ENCODE measurements at regions not wholly inside any gene's neighbourhood (a gene's known extent, or its start where the extent isn't known, plus 50 kb on each side); places are given as distances from the start of the nearest gene placed in this dataset.
"Not testable (repeated sequence)": the region's sequence is repeated elsewhere in the genome, so short reads cannot be mapped to it uniquely, and the experiment has no call there.

DNA sequence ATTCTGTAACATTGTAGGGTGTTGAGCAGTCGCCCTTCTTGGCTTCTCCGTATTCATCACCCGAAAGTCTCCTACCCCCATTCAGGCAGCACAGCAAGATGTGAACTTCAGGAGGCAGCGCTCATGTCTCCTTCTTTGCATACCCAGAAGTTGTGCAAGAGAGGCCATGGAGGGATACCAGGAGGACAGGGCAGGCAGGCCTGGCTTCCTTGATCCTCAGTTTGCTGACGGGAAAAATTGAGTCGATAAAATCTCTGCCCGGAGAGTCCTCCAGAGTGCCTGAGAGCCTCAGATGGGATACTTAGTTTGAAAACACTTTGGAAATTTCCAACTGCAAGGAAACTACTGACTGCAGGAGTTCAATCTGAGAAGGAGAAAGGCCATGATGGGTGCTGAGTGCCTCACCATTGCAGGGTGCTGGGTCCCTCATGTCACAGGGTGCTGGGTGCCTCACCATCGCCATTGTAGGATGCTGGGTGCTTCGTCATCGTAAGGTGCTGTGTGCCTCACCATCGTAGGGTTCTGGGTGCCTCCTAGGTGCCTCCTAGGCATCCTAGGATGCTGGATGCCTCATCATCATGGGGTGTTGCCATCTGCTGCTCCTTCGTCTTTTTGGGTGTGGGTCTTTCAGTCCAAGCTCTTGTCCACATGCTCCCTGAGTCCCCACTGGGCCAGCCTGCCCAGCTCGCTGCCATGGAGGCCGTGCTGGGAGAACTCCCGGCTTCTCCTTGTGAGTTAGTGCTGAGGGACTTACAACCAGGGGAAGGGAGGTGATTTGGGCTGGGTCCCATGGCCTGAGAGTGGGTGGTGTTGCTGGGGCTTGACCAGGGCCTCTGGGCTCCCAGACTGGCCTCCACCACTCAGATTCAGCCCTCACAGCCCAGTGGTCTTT is 162.4 kb downstream of the DDX1 start:
- no peak for DNase-seq

DNA sequence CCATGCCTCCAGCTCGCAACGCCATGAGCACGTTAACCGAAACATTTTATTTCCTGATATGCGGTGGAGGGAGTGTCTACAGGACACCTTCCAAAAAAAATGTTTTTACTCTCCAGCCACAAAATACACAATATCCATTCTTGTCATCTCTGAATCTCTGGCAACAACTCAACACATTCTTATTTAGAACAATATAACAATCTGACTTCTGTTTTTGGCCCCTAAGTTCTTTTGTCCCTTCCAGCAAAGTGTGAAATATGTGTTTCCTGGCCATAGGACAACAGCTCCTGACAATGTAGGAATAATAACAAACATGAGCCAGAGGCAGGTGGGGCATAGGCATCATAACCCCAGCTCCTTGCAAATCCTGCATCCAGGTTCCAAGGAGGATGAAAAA is 163.0 kb downstream of the DDX1 start:
- no peak for DNase-seq

DNA sequence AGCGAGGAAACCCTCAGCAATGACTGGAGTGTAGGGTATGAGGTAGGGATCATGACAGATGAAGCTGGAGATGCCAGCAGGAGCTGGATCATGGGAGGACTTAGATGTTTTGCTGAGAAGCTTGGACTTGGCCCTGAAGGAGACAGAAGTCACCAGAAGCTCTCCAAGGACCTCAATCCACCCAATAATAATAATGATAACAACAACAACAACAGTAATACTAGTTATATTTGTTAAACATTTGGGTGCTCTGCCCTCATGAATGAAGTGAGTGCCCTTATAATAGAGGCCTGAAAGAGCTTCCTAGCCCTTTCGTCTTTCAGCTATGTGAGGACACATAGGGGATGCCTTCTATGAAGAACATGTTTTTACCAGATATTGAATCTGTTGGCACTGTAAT is 163.9 kb downstream of the DDX1 start:
- no peak for DNase-seq

DNA sequence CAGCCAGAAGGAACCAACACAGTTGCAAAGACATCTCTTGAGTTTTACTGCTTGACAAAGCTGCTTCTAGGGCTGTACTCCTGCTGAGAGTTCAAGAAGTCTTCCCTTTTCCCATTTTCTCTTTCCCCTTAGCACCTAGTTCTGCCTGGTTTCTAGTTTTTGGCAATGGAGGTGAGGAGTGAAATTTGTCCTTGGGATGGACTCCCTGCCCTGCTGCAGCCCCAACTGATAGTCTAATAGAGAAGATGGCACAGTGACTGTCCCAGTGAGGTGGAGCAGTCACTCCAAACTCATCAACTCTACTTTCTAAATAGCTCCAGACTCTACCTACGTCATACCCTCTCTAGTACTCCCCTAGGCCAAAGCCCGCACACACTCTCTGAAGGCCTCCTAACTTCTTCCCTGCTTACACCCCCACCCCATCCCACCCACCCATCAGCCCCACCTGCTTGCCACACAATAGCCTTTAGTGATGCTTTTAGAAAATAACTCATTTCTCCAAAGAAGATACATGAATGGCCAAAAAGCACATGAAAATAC is 164.4 kb downstream of the DDX1 start:
- no peak for DNase-seq

DNA sequence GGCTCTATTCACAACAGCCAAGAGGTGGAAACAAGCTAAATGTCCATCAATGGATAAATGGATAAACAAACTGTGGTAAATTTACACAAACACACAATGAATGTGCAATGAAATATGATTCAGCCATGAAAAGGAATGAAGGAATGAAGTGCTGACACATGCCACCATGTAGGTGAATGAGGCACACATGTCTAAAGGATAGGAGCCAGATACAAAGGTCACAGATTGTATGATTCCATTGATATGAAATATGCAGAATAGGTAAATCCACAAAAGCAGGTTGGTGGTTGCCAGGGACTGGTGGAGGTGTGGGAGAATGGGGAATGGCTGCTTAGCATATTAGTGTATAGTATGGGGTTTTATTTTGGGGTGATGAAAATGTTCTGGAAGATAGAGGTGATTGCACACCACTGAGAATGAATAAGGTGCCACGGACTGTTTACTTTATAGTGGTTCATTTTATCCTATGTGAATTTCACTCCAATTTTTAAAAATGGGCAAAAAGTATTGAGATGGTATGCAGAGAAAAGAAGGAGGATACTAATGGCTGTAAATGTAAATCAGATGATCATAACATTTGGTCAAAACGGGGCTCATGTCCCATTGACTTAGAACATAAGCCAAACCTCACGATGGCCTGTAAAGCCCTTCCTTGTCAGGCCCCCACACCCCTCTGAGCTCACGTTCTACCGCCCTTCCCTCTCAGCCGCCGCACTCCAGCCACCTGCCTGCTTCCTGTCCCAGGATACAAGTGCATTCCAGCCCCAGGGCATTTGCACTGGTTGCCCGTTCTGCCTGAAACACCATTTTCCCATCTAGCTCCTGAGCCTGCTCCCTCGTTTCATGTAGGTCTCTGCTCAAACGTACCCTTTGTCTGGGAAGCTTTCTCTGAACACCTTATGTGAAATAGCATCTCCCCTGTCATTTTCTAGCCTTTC is 165.5 kb downstream of the DDX1 start:
- DNase-seq, result no peak

DNA sequence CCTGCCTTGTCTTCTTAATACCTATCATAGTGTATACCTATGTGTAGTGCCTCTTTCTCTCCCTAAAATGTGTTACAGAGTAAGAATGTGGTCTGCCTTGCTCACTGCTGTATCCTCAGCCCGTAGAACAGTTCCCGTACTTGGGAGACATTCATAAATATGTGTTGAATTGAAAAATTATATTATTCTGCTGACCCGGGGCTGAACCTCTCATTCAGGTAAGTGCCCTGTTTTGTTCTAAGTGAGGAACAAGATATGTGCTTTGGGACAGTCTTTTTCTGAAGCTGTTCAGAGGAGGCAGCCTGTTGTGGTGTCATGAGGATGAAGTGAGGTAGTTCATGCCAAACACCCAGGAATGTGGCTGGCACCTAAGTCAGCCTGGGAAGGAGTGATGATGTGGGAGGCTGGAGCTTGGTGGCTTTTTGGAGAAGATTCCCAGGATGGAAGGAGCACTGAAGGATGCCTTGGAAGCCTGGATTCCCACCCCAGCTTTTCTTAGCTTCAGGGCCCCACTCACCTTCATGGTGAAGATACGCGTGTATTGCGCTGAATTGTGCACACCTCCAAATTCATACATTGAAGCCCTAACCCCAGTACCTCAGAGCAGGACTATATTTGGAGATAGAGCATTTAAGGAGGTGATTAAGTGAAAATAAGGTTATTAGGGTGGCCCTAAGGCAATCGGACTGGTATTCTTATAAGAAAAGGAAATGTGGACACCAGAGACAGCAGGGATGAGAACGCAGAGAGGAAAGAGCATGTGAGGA is 166.3 kb downstream of the DDX1 start:
- DNase-seq, result no peak

DNA sequence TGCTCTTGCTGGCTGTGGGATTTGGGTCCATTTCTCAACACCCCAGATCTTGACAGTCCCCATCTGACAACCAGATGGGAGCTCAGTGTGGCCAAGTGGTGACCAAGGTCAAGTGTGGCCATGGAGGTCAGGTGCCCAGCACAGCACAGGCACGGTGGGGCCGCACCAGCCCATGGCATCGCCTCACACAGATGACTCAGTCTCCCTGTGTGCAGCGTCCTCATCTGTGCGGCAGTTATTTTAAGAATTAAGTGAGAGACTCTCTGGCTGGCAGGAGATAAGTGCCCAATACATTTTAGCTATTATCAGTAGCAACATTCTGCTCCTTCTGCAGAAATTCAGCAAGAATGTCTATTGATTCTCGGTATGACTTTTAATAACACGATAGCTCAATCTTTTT is 167.2 kb downstream of the DDX1 start:
- peak; percentile 72 for DNase-seq

DNA sequence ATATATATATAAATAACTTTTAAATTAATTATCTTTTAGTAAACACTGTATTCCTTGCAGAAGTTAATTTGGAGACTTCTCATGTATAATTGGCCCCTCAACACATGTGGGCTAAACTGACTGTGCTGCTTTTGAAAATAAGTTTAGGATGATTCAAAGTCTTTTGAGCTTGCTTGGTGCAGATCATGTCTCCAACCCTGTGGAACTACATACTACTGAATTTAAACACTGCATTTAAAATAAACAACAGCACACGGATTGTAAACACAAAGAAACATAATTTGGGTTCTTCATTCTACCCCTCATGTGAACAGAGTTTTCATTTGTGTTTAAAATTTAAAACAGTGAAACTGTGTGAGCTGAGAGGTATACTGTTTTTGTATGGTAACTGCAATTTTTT is 167.7 kb downstream of the DDX1 start:
- no peak for DNase-seq

DNA sequence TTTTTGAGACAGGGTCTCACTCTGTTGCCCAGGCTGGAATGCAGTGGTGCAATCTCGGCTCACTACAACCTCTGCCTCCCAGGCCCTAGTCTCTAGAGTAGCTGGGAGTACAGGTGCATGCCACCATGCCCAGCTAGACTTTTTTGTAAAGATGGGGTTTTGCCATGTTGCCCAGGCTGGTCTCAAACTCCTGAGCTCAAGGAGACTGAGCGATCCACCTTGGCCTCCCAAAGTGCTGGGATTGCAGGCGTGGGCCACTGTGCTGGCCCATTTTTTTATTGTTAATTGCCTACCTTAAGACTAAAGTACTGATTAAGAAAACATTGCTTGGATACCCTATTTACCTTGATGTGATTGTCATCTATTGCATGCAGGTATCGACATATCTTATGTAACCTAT is 168.1 kb downstream of the DDX1 start:
- not testable (repeated sequence) for DNase-seq

DNA sequence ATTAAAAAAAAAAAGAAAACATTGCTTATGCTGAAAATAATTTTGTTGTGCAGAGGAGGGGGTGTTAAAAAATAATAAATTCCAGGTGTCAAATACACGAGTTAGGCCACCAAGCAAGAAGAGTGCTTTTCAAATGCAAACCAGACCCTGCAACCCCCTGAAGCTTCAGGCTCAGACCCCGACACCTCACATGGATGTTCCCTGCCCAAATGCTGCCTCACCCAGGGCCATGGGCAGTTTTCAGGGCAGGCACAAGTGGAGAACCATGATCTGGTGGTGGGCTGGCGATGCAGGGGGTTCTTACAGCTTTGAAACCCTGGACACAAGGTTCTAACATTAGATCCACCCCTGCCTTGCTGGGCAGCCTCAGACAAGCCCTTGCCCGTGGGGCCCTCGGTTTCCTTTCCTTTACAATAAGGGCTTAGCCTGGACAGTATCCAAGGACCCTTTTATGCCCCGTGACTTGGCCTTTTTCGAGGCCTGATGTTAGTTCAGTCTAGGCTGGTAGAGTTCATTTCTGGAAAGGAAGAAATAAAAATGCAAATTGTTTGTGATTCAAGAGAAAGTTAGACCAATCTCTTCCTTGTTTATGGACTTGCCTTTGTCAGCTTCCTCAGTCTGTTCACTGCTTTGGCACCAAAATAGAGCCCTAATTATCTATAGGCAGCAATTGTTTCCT is 168.7 kb downstream of the DDX1 start:
- DNase-seq, result peak; percentile 54

DNA sequence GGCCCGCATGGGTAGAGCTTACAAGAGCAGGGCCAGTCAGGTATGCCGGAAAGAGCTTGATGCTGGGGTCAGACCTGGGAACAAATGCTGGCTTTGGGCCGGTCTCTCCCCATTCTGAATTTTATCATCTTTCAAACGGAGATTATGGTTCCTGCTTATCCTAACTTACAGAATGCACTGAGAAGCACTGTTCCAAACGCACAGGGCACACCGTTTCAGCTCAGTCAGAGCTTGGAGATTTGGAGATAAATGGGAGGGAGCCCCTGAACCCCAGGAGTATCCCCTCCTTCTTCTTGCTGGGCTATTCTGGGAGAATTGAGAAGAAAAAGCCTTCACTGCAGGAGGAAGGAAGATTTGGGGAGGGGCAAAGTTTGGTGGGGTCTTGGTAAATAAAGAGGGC is 169.4 kb downstream of the DDX1 start:
- DNase-seq, result no peak

DNA sequence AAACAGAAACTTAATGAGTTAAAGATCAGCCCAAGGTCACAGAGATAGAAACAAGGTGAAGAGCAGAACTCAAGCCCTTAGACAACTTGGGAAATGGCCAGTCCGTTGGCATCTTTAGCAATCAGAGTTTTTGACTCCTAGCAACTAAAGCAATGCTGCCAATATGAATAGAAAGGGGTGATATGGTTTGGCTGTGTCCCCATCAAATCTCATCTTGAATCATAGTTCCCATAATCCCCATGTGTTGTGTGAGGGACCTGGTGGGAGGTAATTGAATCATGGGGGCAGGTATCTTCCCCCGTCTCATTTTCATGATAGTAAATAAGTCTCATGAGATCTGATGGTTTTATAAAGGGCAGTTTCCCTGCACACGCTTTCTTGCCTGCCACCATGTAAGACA is 170.2 kb downstream of the DDX1 start:
- DNase-seq, result no peak

DNA sequence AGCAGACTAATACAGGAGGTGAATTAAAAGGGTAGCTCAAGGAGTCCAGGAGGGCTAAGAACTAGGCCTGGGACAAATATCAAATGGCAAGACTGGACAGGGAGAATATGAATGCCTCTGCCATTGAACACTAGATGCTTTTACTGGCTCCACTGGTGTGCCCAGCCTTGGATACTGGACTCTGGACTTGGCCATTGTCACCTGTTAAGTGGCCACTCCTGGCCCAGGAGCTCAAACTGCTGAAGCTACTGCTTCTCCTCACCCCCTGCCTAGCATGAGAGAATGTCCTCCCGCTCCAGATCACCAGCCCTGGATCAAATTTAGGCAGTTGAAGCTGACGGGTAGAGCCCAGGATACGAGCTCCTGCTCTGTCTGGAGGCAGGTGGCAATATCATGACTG is 170.8 kb downstream of the DDX1 start:
- no peak for DNase-seq

DNA sequence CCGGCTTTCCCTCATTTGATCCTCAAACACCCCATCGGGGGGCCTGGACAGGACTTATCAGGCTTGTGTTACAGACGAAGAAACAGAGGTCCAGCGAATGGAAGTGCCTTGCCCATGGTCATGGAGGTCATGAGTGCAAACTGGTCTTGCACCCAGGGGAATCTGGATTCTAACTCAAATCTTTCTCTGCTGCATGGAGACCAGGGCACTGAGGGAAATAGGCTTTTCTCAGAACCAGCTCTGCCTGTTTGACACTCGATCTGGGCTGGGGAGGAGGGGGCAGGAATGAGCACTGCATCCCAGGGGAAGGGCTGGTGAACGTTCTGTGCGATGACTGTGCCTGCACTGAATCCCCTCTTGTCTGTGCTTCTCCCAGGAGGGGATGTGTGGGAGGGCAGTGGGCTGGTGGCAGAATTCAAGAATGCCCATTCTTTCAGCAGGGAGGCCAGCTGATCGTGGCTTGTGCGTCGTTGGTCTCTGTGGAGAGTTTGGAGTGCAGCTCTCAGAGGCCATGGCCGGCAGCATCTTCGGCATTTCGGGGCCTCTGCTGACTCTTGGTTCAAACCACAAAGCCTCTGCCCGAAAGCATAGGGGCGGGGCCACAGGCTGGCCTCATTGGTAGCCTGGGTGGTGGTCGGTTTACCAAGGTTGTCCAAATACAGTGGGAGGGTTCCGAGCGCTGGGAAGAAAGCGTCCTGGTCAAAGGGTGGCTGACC is 171.6 kb downstream of the DDX1 start:
- DNase-seq, result no peak

DNA sequence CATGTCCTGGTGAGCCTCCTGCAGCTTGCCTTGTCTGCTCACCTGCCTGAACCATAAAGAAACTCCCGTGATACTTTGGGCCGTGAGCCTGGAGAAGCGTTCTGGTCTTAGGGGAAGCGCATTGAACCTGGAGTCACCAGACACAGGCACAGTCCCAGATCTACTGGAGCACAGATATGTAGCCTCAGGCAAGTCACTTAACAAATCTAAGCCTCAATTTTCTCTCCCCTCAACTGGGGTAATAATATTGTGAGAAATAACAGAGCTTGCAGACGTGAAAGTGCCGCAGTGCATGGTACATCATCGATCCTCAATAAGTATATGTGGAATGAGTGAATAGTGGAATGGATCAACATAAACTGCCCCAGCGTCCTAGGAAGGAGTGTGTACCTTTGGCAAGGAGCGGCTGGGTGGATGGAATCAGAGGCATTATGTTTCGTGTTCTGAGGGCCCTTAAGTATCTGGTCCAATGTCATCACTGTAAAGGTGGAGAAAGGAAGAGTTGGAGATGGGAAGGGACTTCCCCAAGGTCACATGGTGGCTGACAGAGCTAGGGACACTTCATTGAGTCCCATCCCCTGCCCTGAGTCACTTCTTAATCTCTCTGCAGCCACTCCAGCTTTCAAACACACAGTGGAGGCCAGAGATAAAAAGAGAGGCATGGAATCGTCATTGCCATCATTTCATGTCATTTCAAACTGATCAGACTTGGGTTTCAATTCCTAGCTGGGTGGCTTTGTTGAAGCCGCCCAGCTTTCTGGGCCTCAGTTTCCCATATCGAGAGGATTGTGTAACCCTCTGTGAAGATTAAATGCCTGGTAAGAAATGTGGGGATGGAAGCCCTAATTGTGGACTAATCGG is 172.4 kb downstream of the DDX1 start:
- peak; percentile 55 for DNase-seq

DNA sequence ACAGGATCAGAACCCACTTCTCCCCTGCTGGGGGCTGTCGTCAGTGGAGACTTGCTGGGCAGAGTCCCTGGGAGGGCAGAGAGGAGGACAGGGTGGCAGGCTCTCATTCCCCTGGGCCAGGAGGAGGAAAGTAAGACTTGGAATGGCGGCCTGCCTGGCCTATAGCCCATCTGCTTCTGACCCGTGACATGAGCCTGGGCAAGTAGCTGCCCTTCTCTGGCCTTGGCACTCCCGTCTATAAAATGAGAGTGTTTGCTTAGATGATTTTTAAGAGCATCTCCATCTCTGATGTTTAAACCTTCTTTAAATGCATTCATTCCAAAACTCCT is 173.0 kb downstream of the DDX1 start:
- DNase-seq, result no peak

DNA sequence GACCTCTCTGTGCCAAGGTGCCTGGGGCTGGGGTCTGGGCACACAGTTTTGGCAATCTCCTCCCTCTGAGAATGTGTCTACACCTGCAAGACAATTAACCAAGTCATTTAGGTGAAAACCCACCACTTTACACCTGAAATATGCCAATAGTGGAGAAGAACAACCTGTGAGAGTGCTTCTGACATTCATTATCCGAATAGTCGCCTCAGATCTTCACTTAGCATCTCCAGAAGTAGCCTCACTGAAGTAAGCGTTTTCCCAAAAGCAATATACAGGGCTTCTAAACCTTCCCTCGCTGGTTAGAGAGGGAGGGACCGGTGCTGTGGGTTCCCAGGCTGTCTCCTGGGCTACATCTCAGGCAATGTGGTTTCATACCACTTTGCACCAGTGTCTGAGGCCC is 173.5 kb downstream of the DDX1 start:
- DNase-seq, result no peak

DNA sequence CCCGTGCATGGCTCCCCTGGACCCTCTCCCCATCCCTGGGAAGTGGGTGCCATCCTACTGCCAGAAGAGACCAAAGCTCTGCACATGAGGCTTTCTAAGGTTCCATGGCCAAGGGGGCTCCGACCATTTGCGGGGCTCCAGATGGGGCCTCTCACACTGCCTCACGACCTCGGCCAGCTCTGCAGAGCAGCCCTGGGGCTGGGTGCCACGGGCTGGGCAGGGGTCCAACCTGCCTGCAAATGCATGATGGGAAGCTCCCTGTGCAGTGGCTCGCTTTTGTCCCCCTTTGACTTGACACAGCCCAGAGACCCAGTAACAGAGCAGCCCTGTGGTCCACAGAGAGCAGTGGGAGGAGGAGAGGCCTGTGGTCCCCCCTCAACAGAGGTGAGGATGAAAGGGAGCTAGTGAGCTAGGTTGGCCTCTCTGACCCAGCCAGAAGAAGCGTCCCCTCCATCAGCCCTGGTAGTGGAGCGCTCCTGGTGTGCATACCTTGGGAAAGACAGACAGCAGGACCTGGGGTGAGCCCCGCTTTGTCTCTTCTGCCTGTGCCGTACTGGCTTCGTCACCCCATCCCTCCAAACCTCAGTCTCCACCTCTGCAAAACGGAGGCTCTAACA is 174.1 kb downstream of the DDX1 start:
- no peak for DNase-seq

DNA sequence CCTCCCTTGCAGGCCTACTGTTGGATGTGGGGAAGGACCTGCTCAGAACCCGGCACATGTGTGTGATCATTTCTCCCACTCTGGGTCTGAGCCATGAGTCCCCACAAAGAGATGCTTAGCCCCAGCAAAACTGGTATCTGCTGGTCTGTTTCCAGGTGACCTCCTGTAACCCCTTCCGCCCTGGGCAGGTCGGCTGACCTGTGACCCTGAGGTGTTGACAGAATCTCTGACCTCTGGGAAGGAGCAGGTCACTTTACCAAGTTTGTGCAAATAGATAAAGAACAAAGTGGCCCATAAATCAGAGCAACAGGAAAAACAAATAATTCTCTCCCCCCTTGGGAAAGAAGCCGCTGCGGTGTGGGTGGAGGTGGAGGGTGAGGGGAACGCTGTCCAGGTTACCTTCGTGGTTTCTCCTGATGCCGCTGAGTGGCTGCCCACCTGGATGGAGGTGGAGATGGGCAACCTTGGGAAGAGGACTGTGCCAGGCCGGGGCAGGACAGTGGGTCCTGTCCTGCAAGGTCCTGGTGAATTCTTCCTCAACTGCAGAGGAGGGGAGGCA is 174.0 kb upstream of the MYCN start:
- DNase-seq, result no peak

Measured in hematopoietic multipotent progenitor cell treated with erythropoietin and hydrocortisone succinate and interleukin-3 and kit ligand, for 4 days (in vitro differentiated cells).